ENCODE measurements at regions not wholly inside any gene's neighbourhood (a gene's known extent, or its start where the extent isn't known, plus 50 kb on each side); places are given as distances from the start of the nearest gene placed in this dataset.

DNA sequence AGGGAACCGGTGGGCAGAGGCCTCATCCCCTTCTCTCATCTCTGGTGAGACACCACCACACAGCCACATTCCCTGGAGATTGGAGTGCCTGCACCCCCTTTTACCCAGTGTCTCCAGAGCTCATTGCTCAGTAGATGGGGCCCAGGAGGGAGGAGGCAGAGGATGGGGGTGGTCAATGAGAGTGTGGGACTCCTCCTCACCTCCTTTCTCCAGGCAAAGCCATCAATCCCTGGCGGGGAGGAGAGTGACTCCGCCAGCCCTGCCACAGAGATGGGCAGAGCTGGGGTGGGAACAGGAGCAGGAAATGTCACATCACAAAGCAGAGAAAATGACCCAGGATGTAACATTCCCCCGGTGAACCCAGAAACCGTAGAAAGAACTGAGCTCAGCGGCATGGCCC lies 117.2 kb downstream of the MATN1 start:
- Histone ChIP-seq H3K4me2 (ENCODE audit: low read length) (no peak overlapping the region), H3K9me2 (ENCODE audit: insufficient read depth) (no peaks in the 10 kb centered on the region), H3K79me2 (ENCODE audit: insufficient read depth, low read length) (no peaks in the 10 kb centered on the region), H3K27ac (ENCODE audit: low read depth, low read length) (no peak overlapping the region), H4K20me1 (ENCODE audit: insufficient read depth) (no peaks in the 10 kb centered on the region), H3K9me3 (ENCODE audit: control insufficient read depth in 1 of 2, insufficient read depth in 1 of 2, low read depth in 1 of 2, low read length in 2 of 2) (no peaks in the 10 kb centered on the region), H2AFZ (ENCODE audit: low read depth, low read length, poor library complexity, severe bottlenecking) (no peak overlapping the region), H3K27me3 (ENCODE audit: insufficient read depth, low read length) (no peaks in the 10 kb centered on the region), H3K4me1 (ENCODE audit: control insufficient read depth in 1 of 2, insufficient read depth in 2 of 2, low read length in 2 of 2) (no peaks in the 10 kb centered on the region), H3K36me3 (ENCODE audit: control insufficient read depth in 1 of 2, insufficient read depth in 2 of 2, low read length in 2 of 2) (no peaks in the 10 kb centered on the region), H3K9ac (ENCODE audit: low read length) (no peak overlapping the region), H3K4me3 (replicated peaks in 1 of 2; ENCODE audit: low read depth in 1 of 2, low read length in 2 of 2) (no peak overlapping the region)
- ChIA-PET CTCF (no interaction called here), RAD21 (ENCODE audit: low non-redundant PET in 1 of 2, low total read pairs in 2 of 2, uncharacterized antibody in 2 of 2, unreplicated experiment in 2 of 2) (no interaction called here), POLR2A (no interaction called here)
- TF ChIP-seq YY1 (IDR thresholded peaks at IDR 0.05; ENCODE audit: extremely low read depth, insufficient replicate concordance, low read depth, low read length) (no peak), EZH2phosphoT487 (IDR thresholded peaks at IDR 0.05; ENCODE audit: borderline replicate concordance) (no peak), SIN3A (IDR thresholded peaks at IDR 0.05; ENCODE audit: low read depth) (no peak), EGR1 (IDR thresholded peaks at IDR 0.05; ENCODE audit: low read depth) (no peak), POLR2AphosphoS5 (IDR thresholded peaks at IDR 0.05; ENCODE audit: low read depth, low read length) (no peak), CEBPB (IDR thresholded peaks at IDR 0.05; ENCODE audit: low read depth) (no peak), EZH2 (IDR thresholded peaks at IDR 0.05) (no peak), CBX3 (IDR thresholded peaks at IDR 0.05; ENCODE audit: low read depth) (no peak), SRF (IDR thresholded peaks at IDR 0.05; ENCODE audit: low read depth) (no peak), RAD21 (IDR thresholded peaks at IDR 0.05; ENCODE audit: low read depth) (no peak), ZNF274 (IDR thresholded peaks at IDR 0.05; ENCODE audit: low read depth, low read length) (no peak)
- TF ChIP-seq, protein P1, sequence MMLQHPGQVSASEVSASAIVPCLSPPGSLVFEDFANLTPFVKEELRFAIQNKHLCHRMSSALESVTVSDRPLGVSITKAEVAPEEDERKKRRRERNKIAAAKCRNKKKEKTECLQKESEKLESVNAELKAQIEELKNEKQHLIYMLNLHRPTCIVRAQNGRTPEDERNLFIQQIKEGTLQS (IDR thresholded peaks at IDR 0.05) = no peak
- TF ChIP-seq, protein P2, sequence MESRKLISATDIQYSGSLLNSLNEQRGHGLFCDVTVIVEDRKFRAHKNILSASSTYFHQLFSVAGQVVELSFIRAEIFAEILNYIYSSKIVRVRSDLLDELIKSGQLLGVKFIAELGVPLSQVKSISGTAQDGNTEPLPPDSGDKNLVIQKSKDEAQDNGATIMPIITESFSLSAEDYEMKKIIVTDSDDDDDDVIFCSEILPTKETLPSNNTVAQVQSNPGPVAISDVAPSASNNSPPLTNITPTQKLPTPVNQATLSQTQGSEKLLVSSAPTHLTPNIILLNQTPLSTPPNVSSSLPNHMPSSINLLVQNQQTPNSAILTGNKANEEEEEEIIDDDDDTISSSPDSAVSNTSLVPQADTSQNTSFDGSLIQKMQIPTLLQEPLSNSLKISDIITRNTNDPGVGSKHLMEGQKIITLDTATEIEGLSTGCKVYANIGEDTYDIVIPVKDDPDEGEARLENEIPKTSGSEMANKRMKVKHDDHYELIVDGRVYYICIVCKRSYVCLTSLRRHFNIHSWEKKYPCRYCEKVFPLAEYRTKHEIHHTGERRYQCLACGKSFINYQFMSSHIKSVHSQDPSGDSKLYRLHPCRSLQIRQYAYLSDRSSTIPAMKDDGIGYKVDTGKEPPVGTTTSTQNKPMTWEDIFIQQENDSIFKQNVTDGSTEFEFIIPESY (IDR thresholded peaks at IDR 0.05; ENCODE audit: extremely low read depth, insufficient replicate concordance, low read length) = no peak
- BruUV-seq (replicated peaks) = no TSS peak
- no peak for ATAC-seq
- intact Hi-C loops (cut with micrococcal nuclease) = no loop called here
- no peak for DNase-seq (ENCODE audit: low read depth, low spot score)

Measured in HCT116 (cell line).